HL-60 (cell line): ENCODE measurements at regions not wholly inside any gene's neighbourhood (a gene's known extent, or its start where the extent isn't known, plus 50 kb on each side); places are given as distances from the start of the nearest gene placed in this dataset.

ENCODE experiments used
- CTCF ChIP-seq: IDR thresholded peaks from one replicate; pipeline ENCODE4 v1.5.1; 2011; ENCODE audit warnings: low read length, control low read depth, inconsistent platforms; ENCODE audit not compliant: insufficient read depth
- REST ChIP-seq: IDR thresholded peaks from 2 replicates; pipeline ENCODE4 v1.6.1; 2012; ENCODE audit warnings: low read depth; ENCODE audit not compliant: insufficient replicate concordance

GRCh38 chr6:139823099-139823807 is 448.8 kb upstream of the CITED2 start:
- no peak for TF ChIP-seq REST
- TF ChIP-seq CTCF, result no peak
